Liver (tissue), 8 donors: ENCODE measurements at regions not wholly inside any gene's neighbourhood (a gene's known extent, or its start where the extent isn't known, plus 50 kb on each side); places are given as distances from the start of the nearest gene placed in this dataset.

ENCODE experiments used
- DNase-seq: peaks from one replicate; pipeline ENCODE4 v3.0.0-alpha.2; 2017; ENCODE audit warnings: low spot score
- H3K27ac ChIP-seq, 2 donors: one replicate each; pipeline ENCODE4 v1.7.0; 2013; ENCODE audit warnings: inconsistent platforms in 2 of 2, low read length in 2 of 2, control low read depth in 1 of 2, low read depth in 1 of 2, mild to moderate bottlenecking in 1 of 2
- H3K27me3 ChIP-seq, 4 donors: one replicate each; pipeline versions ENCODE4 v1.6.1 to v1.7.0; 2013; ENCODE audit warnings: low read length in 3 of 4, inconsistent platforms in 1 of 4, mild to moderate bottlenecking in 1 of 4, moderate library complexity in 1 of 4; ENCODE audit not compliant: control insufficient read depth in 4 of 4, insufficient read depth in 4 of 4
- H3K36me3 ChIP-seq, 4 donors: one replicate each; pipeline versions ENCODE4 v1.6.1 to v1.7.0; 2013; ENCODE audit warnings: low read length in 3 of 4, mild to moderate bottlenecking in 3 of 4, low read depth in 1 of 4, moderate library complexity in 1 of 4; ENCODE audit not compliant: control insufficient read depth in 4 of 4, insufficient read depth in 3 of 4
- H3K4me1 ChIP-seq, 4 donors: one replicate each; pipeline versions ENCODE4 v1.6.1 to v1.7.0; 2013; ENCODE audit warnings: low read length in 3 of 4, mild to moderate bottlenecking in 3 of 4, moderate library complexity in 1 of 4; ENCODE audit not compliant: control insufficient read depth in 4 of 4, insufficient read depth in 4 of 4
- H3K4me3 ChIP-seq, 3 donors: one replicate each; pipeline versions ENCODE4 v1.6.1 to v1.7.0; 2013; ENCODE audit warnings: low read length in 3 of 3, control low read depth in 1 of 3, low read depth in 1 of 3, mild to moderate bottlenecking in 1 of 3
- H3K9ac ChIP-seq, 2 donors: one replicate each; pipeline ENCODE4 v1.7.0; 2013; ENCODE audit warnings: low read length in 2 of 2, mild to moderate bottlenecking in 2 of 2, moderate library complexity in 2 of 2, control low read depth in 1 of 2, low read depth in 1 of 2
- H3K9me3 ChIP-seq, 4 donors: one replicate each; pipeline versions ENCODE4 v1.6.1 to v1.7.0; 2013; ENCODE audit warnings: low read length in 3 of 4; ENCODE audit not compliant: control insufficient read depth in 4 of 4
- ATF3 ChIP-seq: IDR thresholded peaks from 2 replicates; pipeline ENCODE4 v1.6.1; 2016; ENCODE audit warnings: antibody characterized with exemption
- CTCF ChIP-seq: fragments of 150-350 bp; IDR thresholded peaks from 2 replicates; pipeline ENCODE4 v1.5.1; 2017; ENCODE audit warnings: improper control_type of control experiment, low read depth, low read length; ENCODE audit not compliant: missing input control
- EGR1 ChIP-seq, 2 donors: IDR thresholded peaks; 2 replicates each; pipeline ENCODE4 v1.6.1; 2016 to 2018; ENCODE audit warnings: antibody characterized with exemption in 2 of 2, low read depth in 2 of 2
- FOXA1 ChIP-seq: IDR thresholded peaks from 2 replicates; pipeline ENCODE4 v1.6.1; 2016; ENCODE audit warnings: antibody characterized with exemption
- FOXA2 ChIP-seq: IDR thresholded peaks from 2 replicates; pipeline ENCODE4 v1.6.1; 2016; ENCODE audit warnings: antibody characterized with exemption
- GABPA ChIP-seq, 2 donors: IDR thresholded peaks in 1 of 2; conservative IDR thresholded peaks in 1 of 2; 2 replicates each; pipeline ENCODE4 v1.6.1; 2016; ENCODE audit warnings: antibody characterized with exemption in 2 of 2, mild to moderate bottlenecking in 1 of 2, moderate library complexity in 1 of 2
- HNF4A ChIP-seq, 2 donors: conservative IDR thresholded peaks; 2 replicates each; pipeline ENCODE4 v1.6.1; 2016; ENCODE audit warnings: antibody characterized with exemption in 2 of 2, mild to moderate bottlenecking in 2 of 2
- HNF4G ChIP-seq: IDR thresholded peaks from 2 replicates; pipeline ENCODE4 v1.6.1; 2016; ENCODE audit warnings: antibody characterized with exemption
- JUND ChIP-seq, 2 donors: IDR thresholded peaks; 2 replicates each; pipeline ENCODE4 v1.6.1; 2016; ENCODE audit warnings: antibody characterized with exemption in 2 of 2
- MAX ChIP-seq: IDR thresholded peaks from 2 replicates; pipeline ENCODE4 v1.6.1; 2016; ENCODE audit warnings: antibody characterized with exemption
- NR2F2 ChIP-seq: IDR thresholded peaks from 2 replicates; pipeline ENCODE4 v1.6.1; 2016; ENCODE audit warnings: antibody characterized with exemption
- RAD21 ChIP-seq, 2 donors: IDR thresholded peaks; 2 replicates each; pipeline ENCODE4 v1.6.1; 2016; ENCODE audit warnings: antibody characterized with exemption in 2 of 2, mild to moderate bottlenecking in 2 of 2
- REST ChIP-seq: IDR thresholded peaks from 2 replicates; pipeline ENCODE4 v1.6.1; 2016; ENCODE audit warnings: antibody characterized with exemption, mild to moderate bottlenecking
- RXRA ChIP-seq, 2 donors: IDR thresholded peaks; 2 replicates each; pipeline ENCODE4 v1.6.1; 2017 to 2018; ENCODE audit warnings: antibody characterized with exemption in 2 of 2, mild to moderate bottlenecking in 1 of 2
- SP1 ChIP-seq: IDR thresholded peaks from 2 replicates; pipeline ENCODE4 v1.6.1; 2018; ENCODE audit warnings: antibody characterized with exemption, mild to moderate bottlenecking
- TAF1 ChIP-seq: conservative IDR thresholded peaks from 2 replicates; pipeline ENCODE4 v1.6.1; 2016; ENCODE audit warnings: antibody characterized with exemption, mild to moderate bottlenecking
- YY1 ChIP-seq: IDR thresholded peaks from 2 replicates; pipeline ENCODE4 v1.6.1; 2016; ENCODE audit warnings: antibody characterized with exemption, mild to moderate bottlenecking
- WGBS: extraction: QIAGEN DNeasy Blood & Tissue Kit; methylation state at CpG from one replicate; pipeline ENCODE4 v1.1.7; 2013; 5-methylcytosine and 5-hydroxymethylcytosine counted together
- TF ChIP-seq, protein P1 (sequence below): IDR thresholded peaks from 2 replicates; pipeline ENCODE4 v1.6.1; 2016; ENCODE audit warnings: antibody characterized with exemption
- donor health status: healthy.
- donor health status: healthy.
- donor health status: healthy.
- donor health status: healthy.
- donor health status: healthy.

DNA sequence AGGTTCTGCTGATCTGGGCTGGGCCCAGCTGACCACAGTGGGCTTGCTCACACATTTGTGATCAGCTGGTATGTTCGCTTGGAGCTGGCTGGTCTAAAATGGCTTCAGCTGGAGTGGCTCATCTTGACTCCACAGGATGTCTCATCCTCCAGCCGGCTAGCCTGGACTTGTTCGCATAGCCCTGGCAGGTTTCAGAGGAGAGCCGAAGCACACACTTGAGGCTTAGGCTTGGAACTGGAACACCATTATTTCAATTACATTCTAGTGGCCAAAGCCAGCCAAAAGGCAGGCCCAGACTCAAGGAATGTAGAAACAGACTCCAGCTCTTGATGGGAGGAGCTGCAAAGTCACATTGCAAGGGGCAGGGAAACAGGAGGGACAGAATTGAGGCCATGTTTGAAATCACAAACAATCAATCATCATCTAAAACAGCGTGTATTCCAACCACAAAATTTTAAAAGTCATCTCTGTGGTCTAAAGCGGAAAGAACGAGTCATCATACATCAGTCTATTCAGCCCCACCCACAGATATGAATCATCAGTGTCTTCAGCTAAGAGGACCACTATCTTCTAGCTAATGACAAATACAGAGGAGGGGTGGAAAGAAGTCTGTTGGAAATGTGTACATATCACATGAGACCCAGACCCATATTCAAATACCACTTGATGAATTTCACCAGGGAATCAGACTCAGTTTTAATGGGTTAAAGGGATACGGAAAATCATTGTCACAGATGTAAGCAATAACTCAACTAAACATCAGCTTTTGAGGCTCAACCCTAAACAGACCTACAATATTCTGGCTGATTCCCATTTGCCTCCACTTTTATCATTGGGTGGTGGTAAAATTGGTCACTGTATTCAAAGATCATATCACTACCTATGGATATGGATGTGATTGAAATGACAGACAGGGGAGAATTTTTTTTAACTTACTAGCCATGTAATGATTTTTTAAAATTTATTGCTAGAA, 139.0 kb upstream of the MKLN1 start:
- WGBS, result 86% methylated on average over 8 of the region's 8 CpGs
- H3K36me3 ChIP-seq, result no peaks in the 10 kb centered on the region
- no peak overlapping the region for H3K27ac ChIP-seq
- H3K27me3 ChIP-seq, result no peaks in the 10 kb centered on the region
- H3K4me1 ChIP-seq, result no peaks in the 10 kb centered on the region
- no peak overlapping the region for H3K9ac ChIP-seq
- H3K9me3 ChIP-seq, result no peaks in the 10 kb centered on the region
- no peak for DNase-seq
- TF ChIP-seq HNF4G (no peak), JUND (IDR thresholded peaks at IDR 0.05) (peak in 1 of 2 donors; percentile 16)
- no peak overlapping the region for H3K4me3 ChIP-seq

DNA sequence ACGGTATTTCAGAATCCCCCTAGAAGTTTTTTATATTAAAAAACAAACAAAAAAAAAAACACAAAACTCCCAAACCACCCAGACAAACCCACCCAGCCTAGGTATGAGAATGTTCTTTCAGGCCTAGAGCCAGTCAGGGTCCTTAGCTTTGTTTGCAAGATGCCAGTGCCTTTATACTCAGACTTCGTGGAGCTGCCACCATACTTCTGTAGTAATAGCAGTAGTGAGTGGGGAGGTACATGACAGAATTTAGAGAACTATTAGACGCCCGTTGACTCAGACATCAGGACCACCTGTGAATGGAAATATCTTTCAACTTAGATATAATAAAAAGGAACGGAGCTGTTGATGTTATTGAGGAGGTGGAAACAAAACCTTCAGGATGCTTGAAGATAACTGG, 138.2 kb upstream of the MKLN1 start:
- no peak for TF ChIP-seq JUND (IDR thresholded peaks at IDR 0.05)
- no peak for TF ChIP-seq SP1
- no peak for TF ChIP-seq REST
- no peak for TF ChIP-seq FOXA1
- no peak for TF ChIP-seq YY1
- TF ChIP-seq, protein P1, sequence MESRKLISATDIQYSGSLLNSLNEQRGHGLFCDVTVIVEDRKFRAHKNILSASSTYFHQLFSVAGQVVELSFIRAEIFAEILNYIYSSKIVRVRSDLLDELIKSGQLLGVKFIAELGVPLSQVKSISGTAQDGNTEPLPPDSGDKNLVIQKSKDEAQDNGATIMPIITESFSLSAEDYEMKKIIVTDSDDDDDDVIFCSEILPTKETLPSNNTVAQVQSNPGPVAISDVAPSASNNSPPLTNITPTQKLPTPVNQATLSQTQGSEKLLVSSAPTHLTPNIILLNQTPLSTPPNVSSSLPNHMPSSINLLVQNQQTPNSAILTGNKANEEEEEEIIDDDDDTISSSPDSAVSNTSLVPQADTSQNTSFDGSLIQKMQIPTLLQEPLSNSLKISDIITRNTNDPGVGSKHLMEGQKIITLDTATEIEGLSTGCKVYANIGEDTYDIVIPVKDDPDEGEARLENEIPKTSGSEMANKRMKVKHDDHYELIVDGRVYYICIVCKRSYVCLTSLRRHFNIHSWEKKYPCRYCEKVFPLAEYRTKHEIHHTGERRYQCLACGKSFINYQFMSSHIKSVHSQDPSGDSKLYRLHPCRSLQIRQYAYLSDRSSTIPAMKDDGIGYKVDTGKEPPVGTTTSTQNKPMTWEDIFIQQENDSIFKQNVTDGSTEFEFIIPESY, result no peak
- TF ChIP-seq EGR1 (IDR thresholded peaks at IDR 0.05; ENCODE audit: low read depth in 2 of 2), result no peak
- TF ChIP-seq CTCF, result no peak
- TF ChIP-seq TAF1, result no peak
- no peak for TF ChIP-seq ATF3
- no peak for TF ChIP-seq FOXA2
- TF ChIP-seq MAX, result no peak
- no peak for TF ChIP-seq RXRA (IDR thresholded peaks at IDR 0.05)
- TF ChIP-seq GABPA (IDR thresholded peaks at IDR 0.05 in 1 of 2, conservative IDR thresholded peaks at IDR 0.05 in 1 of 2), result no peak
- no peak for TF ChIP-seq RAD21 (IDR thresholded peaks at IDR 0.05)
- TF ChIP-seq HNF4G, result no peak
- TF ChIP-seq NR2F2, result no peak
- TF ChIP-seq HNF4A (conservative IDR thresholded peaks at IDR 0.05), result no peak
- H3K27ac ChIP-seq, result no peak overlapping the region
- no peak overlapping the region for H3K4me3 ChIP-seq

More for the DNA sequence above, 138.2 kb upstream of the MKLN1 start:
- DNase-seq, result no peak
- Histone ChIP-seq H3K9me3 (no peaks in the 10 kb centered on the region), H3K36me3 (no peaks in the 10 kb centered on the region), H3K9ac (no peak overlapping the region), H3K27me3 (no peaks in the 10 kb centered on the region), H3K4me1 (no peaks in the 10 kb centered on the region)
- 87% methylated on average over 5 of the region's 5 CpGs for WGBS
